K562 (cell line): ENCODE measurements at regions not wholly inside any gene's neighbourhood (a gene's known extent, or its start where the extent isn't known, plus 50 kb on each side); places are given as distances from the start of the nearest gene placed in this dataset.

Experiments
- CC2D1A ChIP-seq: fragments of 450-650 bp; IDR thresholded peaks from 2 replicates; pipeline ENCODE4 v1.6.1; 2017; ENCODE audit warnings: mild to moderate bottlenecking
- HDAC6 ChIP-seq: IDR thresholded peaks from 2 replicates; pipeline ENCODE4 v1.6.1; 2012; ENCODE audit warnings: low read depth, mild to moderate bottlenecking, control low read depth, inconsistent platforms, low read length, moderate library complexity
- MXI1 ChIP-seq: IDR thresholded peaks from 2 replicates; pipeline ENCODE4 v1.6.1; 2011; ENCODE audit warnings: low read depth, mild to moderate bottlenecking, improper control_type of control experiment, low read length
- NFIC ChIP-seq: fragments of 450-650 bp; IDR thresholded peaks from 2 replicates; pipeline ENCODE4 v1.6.1; 2017; ENCODE audit warnings: mild to moderate bottlenecking, inconsistent platforms
- RBM39 ChIP-seq: fragments of 200-400 bp; formaldehyde crosslinking; optimal IDR thresholded peaks from 2 replicates; pipeline ENCODE3; 2018; ENCODE audit warnings: low read depth, low read length
- ZNF124 ChIP-seq: sonication (generic); formaldehyde crosslinking; IDR thresholded peaks from 2 replicates; pipeline ENCODE4 v1.8.1; 2022; ENCODE audit warnings: missing genetic modification reagents
- ZNF253 ChIP-seq: fragments of 250-450 bp; sonication (Bioruptor Pico); conservative IDR thresholded peaks from 2 replicates; pipeline ENCODE4 v1.6.1; 2021; ENCODE audit warnings: mild to moderate bottlenecking
- TF ChIP-seq, protein P1 (sequence below): sonication (generic); formaldehyde crosslinking; IDR thresholded peaks from 2 replicates; pipeline ENCODE4 v1.9.0; 2022; ENCODE audit warnings: mild to moderate bottlenecking, missing genetic modification reagents

DNA sequence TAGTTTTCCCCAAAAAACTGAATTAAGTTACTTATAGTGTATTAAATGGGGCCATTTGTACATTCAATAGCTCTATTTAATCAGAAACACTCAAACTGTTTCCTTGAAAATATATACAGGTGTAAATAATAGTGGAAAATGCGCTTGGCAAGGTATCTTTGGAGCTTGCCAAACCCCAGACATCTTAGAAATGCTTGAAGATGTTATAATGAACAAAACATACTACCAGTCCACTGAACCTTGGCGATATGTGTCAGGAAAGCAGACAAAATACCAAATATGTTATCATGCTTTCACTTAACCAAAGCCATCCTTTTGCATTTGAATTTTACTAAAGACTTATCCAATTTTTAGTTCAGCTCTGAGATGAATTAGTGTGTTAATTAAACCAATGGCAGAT is 352.7 kb upstream of the SEMA3A start:
- TF ChIP-seq MXI1 (no peak), NFIC (no peak), CC2D1A (no peak), RBM39 (no peak), ZNF124 (CRISPR knock-in tag) (no peak), HDAC6 (no peak), ZNF253 (CRISPR knock-in tag) (no peak)
- TF ChIP-seq, protein P1, sequence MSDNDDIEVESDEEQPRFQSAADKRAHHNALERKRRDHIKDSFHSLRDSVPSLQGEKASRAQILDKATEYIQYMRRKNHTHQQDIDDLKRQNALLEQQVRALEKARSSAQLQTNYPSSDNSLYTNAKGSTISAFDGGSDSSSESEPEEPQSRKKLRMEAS (CRISPR knock-in tag) = no peak
